SK-MEL-5 (cell line): ENCODE measurements at regions not wholly inside any gene's neighbourhood (a gene's known extent, or its start where the extent isn't known, plus 50 kb on each side); places are given as distances from the start of the nearest gene placed in this dataset.

Source experiments
- DNase-seq: peaks from one replicate; pipeline ENCODE4 v3.0.0-alpha.2; 2016; ENCODE audit warnings: low read depth, low spot score
- in situ Hi-C: cut with HindIII; loops from 2 replicates; pipeline ENCODE4 v1.10.0; 2016; ENCODE audit warnings: low sequenced_read_pairs, high pct_unique_total_duplicates, low pct_unique_long_range_greater_than_20kb

DNA sequence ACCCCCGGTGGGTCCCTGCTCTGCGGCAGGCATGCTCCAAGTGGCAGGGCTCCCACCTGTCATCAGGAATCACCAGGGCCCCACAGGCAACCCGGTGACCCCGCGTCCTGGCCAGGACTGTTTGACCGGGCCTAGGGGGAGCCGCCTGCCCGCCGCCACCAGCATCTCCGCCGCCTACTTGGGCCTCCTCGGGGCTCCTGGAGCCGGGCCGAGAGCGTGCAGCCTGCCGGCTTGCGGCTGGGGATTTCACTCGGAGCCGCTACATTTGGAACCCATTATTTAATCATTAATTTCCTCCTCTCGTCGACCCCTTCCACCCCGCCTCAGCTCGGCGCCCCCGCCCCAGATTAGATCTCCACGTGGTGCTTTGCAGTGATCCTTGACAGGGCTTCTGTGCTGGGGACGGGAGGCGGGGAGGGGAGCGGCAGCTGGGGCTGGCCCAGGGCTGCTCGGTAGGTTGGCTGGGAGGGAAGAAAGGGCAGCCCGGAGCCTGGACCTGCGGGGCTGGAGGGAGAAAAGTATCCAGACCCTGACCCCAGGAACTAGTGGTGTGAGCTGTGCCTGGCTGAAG, 295.4 kb downstream of the CYP26B1 start:
- in situ Hi-C loops: no loop called here
- DNase-seq: no peak

DNA sequence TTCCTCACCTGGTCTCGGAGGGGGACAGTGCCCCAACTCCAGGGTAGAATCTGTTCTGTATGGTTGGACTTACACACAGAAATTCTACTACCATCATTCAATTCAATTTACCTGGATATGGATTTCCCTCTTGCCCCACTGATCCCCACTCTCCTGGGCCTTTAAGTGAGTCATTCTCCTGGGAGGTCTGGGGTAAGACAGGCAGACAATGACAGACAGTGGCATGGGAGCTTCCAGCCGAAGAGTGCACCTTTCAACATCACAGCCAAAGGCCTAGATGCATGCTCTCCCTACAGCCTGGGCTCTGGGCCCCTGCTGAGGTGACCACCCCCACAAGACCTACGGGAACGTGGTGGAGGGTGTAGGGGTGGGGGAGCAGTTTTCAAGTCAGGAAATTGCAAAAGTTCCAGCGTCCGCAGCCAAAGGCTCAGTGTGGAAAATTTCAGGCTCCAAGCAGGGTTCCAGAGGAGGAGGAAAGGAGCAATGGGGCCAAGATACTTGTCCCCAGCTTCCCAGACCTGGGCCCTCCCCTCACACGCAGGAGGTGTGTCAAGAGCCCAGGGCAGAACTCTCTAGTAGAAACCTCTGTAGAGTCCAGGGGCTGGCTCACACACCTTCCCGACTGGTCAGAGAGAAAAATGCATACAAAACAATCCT, 296.4 kb downstream of the CYP26B1 start:
- DNase-seq: no peak
- in situ Hi-C loops: no loop called here

GRCh38 chr2:71850306-71850801, 297.3 kb downstream of the CYP26B1 start:
- in situ Hi-C loops: no loop called here
- DNase-seq: no peak

GRCh38 chr2:71849607-71850305, 297.9 kb downstream of the CYP26B1 start:
- in situ Hi-C loops: no loop called here
- DNase-seq: no peak

GRCh38 chr2:71849111-71849510, 298.6 kb downstream of the CYP26B1 start:
- in situ Hi-C loops: no loop called here
- no peak for DNase-seq

DNA sequence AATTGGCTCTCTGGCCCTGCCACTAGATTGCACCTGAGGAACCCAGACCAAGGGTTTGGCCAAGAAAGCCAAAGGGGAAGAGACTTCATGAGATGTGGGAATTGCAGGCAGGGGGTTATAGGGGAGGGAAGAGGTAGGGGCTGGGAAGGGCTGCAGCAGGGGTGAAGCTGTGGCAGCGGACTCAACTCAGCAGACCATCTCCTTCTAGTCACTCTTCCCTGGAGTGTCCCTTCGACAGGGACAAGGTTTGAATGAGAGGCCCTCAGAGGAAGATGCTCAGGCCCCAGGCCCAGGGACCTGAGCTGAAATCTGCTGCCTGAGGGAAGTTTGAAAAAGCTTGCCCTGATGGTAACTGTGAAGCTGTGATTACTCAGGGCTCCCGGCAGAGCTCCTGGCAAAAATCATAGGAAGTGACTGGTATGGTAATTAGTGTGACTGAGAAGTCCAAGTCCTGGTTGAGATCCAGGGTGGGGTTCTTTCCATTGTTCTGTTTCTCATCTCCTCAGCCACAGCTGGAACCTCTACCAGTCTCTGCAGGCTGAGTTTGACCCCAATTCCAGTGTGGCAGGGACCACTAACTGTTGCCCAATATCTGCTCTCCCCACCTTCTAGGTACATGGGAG, 300.9 kb downstream of the CYP26B1 start:
- no peak for DNase-seq
- in situ Hi-C loops: no loop called here

DNA sequence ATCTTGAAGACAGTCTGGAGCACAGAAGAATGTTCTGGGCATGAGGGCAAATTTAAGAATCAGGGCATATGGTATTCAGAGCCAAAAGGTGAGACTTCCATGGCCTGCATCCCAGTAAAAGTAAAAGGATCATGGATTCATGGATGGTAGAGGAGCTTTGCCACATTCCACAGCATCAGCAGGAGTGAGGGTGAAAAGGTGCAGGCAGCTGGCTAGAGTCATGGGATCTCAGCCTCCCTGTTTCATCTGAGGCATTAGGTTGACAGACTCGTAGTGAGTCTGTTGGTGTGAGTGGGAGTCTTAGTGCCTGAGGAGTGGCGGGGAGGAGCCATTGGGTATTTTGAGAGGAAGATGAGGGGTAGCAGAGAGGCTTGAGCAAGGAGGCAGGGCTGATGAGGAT, 301.6 kb downstream of the CYP26B1 start:
- no peak for DNase-seq
- in situ Hi-C loops: no loop called here

- DNase-seq: no peak
- in situ Hi-C loops: no loop called here
Measured at GRCh38 chr2:71844967-71845366, 302.7 kb downstream of the CYP26B1 start.

DNA sequence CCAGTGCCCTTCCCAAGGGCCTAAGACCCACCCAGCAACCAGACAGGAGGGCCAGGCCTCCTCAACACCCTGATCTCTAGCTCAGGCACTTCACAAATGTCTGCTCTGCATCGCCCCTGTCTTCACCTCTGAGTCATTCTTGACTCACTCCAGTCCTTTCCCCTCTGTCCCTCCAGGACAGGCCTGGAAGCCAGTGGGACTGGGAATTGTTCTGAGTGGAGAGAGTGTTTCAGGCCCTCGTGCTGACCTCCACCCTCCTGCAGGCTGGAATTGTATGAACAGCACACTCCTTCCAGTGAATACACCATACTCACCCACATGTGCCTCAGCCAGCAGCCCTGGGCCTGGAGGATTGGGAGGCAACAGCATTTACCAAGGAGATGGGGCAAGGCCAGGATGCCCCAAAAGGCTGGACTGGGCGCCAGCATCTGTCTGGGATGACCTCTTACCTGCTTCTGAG, 304.2 kb downstream of the CYP26B1 start:
- in situ Hi-C loops: no loop called here
- no peak for DNase-seq

GRCh38 chr2:71842744-71843143, 304.9 kb downstream of the CYP26B1 start:
- in situ Hi-C loops: no loop called here
- DNase-seq: no peak

DNA sequence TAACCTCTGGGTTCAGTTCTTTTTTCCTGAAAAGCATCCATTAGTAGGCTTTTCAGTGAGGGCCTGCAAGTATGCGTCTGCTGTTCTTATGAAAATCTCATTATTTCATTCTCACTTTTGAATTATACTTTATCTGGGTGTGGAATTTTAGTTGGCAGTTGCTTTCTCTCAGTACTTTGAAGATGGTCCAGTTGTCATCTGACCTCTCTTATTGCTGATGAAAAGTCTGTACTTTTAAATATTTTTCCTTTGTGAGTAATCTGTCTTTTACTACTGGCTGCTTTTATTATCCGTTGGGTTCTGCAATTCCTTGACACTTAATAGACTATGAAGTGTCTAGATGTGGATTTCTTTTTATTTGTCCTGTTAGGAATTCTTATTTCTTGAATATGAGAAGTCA, 307.8 kb downstream of the CYP26B1 start:
- no peak for DNase-seq
- in situ Hi-C loops: no loop called here

DNA sequence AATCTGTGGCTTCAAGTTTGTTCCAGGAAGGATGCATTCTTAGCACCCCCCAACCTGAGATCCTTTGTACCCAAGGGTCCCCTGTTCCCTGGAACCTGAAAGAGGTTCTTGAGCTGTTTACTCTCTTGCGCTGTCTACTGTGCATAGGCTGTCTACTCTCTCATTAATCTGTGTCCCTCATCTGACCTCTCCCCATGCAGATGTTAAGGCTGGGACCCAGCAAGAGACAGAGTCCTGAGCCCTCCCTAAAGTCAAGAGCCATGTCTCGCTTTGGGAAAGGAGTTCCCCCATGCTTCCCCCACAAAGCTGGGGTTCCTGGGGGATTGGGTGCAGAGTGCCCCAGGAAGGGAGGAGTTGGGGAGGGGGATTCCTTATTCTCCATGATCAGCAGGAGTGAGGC, 312.9 kb downstream of the CYP26B1 start:
- no peak for DNase-seq
- in situ Hi-C loops: no loop called here

DNA sequence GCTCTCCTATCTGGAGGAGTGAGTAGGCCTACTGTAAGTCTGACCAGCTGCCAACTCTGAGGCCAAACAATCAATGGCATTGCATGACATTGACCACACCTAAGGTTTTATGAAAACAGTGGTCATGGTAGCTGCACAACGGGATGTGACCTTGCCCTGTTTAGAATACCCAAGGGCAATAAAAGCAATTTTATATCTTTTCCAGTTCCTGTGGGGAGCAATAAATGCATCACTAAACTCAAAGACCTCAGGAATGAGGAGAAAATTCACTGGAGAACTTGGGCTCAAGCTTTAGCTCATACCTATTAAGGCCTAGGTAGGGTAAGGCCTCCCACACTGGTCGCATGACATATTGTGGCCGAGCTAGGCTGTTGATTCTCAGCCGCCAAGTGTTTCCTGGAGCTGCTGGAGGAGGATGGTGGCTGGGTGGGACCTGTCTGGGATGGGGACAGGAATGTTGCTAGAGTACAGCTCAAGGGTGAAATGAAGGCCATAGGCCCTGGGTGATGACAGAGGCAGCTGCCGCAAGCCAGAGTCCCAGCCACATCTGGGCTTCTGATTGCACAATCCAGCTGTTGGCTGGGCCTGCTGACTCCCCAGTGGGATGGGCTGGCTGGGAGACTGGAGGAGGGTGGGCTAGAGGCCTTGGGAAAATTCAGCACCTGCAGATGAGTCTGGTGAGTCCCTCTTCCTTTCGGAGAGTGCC, 313.7 kb downstream of the CYP26B1 start:
- in situ Hi-C loops: no loop called here
- DNase-seq: no peak

- no peak for DNase-seq
Measured at GRCh38 chr2:71833272-71833671, 314.4 kb downstream of the CYP26B1 start.

DNA sequence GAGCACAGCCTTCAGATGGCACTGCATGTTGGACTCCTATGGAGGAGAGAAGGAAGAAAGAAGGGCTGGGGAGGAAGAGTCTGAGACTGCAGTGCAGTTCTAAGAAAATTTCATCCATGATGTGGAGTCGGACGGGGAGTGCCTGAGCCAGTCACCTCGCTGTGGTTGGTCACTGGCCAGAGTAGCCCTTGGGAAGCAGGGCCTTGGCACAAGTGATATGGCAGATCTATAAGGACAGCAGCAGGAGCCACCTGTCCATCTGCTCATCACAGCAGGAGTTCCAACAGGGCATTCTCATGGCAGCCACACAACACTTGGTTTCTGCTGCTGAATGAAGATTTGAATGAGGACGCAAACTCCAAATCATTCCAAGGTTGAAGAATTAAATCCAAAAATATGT, 314.8 kb downstream of the CYP26B1 start:
- in situ Hi-C loops: no loop called here
- DNase-seq: no peak

More at GRCh38 chr2:71833272-71833671, 314.4 kb downstream of the CYP26B1 start:
- in situ Hi-C loops: no loop called here

DNA sequence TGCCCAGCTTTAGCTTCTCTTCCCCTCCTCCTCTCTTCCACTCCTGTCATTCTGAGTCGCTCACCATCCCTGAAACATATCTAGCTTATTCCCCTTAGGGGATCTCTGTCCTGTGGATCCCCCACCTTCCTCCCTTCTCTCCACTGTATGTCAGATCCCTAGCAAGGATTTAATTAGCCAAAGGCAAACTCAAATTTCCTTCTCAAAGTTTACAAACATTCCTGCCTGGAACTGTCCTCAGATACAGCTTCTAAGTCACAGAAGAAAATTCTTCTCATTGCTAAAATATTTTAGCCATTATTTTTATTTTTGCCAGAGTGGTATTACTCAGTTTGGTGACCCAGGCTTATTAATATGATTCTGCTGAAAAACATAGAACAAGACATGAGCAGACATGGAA, 315.3 kb downstream of the CYP26B1 start:
- in situ Hi-C loops: no loop called here
- DNase-seq: no peak

GRCh38 chr2:71831193-71831577, 316.5 kb downstream of the CYP26B1 start:
- no peak for DNase-seq
- in situ Hi-C loops: no loop called here
